ENCODE measurements at regions not wholly inside any gene's neighbourhood (a gene's known extent, or its start where the extent isn't known, plus 50 kb on each side); places are given as distances from the start of the nearest gene placed in this dataset.

DNA sequence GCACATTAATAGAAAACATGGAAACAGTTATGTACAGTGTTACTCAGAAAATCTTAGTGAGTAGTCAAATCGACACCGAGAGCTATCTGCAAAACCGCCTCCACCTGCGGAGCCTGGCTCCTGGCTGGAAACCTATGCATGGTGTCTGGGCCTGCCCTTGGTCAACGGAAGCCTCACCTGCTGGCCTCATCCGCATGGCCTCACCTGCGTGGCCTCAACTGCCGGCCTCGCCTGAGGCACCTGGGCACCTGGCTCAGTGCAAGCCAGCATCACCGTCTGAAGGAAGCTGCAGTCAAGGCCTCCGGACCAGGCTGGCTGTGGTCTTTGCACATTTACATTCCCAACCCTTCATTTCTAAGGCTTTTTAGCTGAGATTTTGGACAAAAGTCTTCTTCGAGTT, 352.1 kb downstream of the POM121L12 start:
- 65% methylated on average over 6 of the region's 12 CpGs for WGBS (ENCODE audit: low lambda C conversion rate)
- ChIA-PET CTCF (ENCODE audit: low intra/inter-chr PET ratio, low total read pairs) (no interaction called here), POLR2A (no interaction called here)
- no peak overlapping the region for H3K4me2 ChIP-seq (ENCODE audit: low read depth, low read length)
- ATAC-seq (no peak), DNase-seq (ENCODE audit: low spot score) (no peak), FAIRE-seq (no peak)
- no peaks in the 10 kb centered on the region for H3K4me1 ChIP-seq (ENCODE audit: insufficient read depth, low read length)
- peaks cover 54% of the 10 kb centered on the region for H3K9me3 ChIP-seq (ENCODE audit: low read length)
- intact Hi-C loops (cut with micrococcal nuclease; ENCODE audit: unreplicated experiment) (no loop called here), in situ Hi-C loops (cut with HindIII; ENCODE audit: extremely low pct_ligation_motif_present, low pct_unique_long_range_greater_than_20kb) (no loop called here)
- no peaks in the 10 kb centered on the region for H3K79me2 ChIP-seq (ENCODE audit: insufficient read depth, low read length)
- BruUV-seq (replicated peaks), result no TSS peak
- no peak overlapping the region for H3K9ac ChIP-seq (ENCODE audit: insufficient read depth, low read depth, low read length)
- no peaks in the 10 kb centered on the region for H4K20me1 ChIP-seq (ENCODE audit: insufficient read depth, low read length)
- no peak overlapping the region for H3K4me3 ChIP-seq (replicated peaks in 1 of 3; ENCODE audit: insufficient read depth in 1 of 3, low read depth in 2 of 3, low read length in 3 of 3)
- no peaks in the 10 kb centered on the region for H3K27me3 ChIP-seq (ENCODE audit: control insufficient read depth in 1 of 2, insufficient read depth in 2 of 2, low read length in 2 of 2)
- H3K27ac ChIP-seq (ENCODE audit: extremely low read length, insufficient read depth, low read length), result no peak overlapping the region
- no peak overlapping the region for H2AFZ ChIP-seq (ENCODE audit: low read length)
- H3K36me3 ChIP-seq (replicated peaks in 1 of 2; ENCODE audit: control insufficient read depth in 1 of 2, insufficient read depth in 2 of 2, low read length in 2 of 2), result no peaks in the 10 kb centered on the region
- no peak for TF ChIP-seq MIER3 (CRISPR knock-in tag; IDR thresholded peaks at IDR 0.05; ENCODE audit: borderline replicate concordance)
- no peak for TF ChIP-seq ZNF446 (CRISPR knock-in tag; IDR thresholded peaks at IDR 0.05)
- no peak for TF ChIP-seq KLF15 (CRISPR knock-in tag; IDR thresholded peaks at IDR 0.05; ENCODE audit: borderline replicate concordance)
- TF ChIP-seq SIN3B (IDR thresholded peaks at IDR 0.05; ENCODE audit: low read length), result no peak
- TF ChIP-seq, protein P1, sequence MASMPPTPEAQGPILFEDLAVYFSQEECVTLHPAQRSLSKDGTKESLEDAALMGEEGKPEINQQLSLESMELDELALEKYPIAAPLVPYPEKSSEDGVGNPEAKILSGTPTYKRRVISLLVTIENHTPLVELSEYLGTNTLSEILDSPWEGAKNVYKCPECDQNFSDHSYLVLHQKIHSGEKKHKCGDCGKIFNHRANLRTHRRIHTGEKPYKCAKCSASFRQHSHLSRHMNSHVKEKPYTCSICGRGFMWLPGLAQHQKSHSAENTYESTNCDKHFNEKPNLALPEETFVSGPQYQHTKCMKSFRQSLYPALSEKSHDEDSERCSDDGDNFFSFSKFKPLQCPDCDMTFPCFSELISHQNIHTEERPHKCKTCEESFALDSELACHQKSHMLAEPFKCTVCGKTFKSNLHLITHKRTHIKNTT (CRISPR knock-in tag; IDR thresholded peaks at IDR 0.05), result no peak
- TF ChIP-seq ZBED4 (CRISPR knock-in tag; IDR thresholded peaks at IDR 0.05; ENCODE audit: borderline replicate concordance), result no peak
- no peak for TF ChIP-seq NFAT5 (CRISPR knock-in tag; IDR thresholded peaks at IDR 0.05)
- TF ChIP-seq ZSCAN22 (CRISPR knock-in tag; IDR thresholded peaks at IDR 0.05), result no peak
- no peak for TF ChIP-seq ZSCAN31 (CRISPR knock-in tag; IDR thresholded peaks at IDR 0.05; ENCODE audit: low read depth)
- no peak for TF ChIP-seq ZNF432 (CRISPR knock-in tag; IDR thresholded peaks at IDR 0.05; ENCODE audit: borderline replicate concordance)
- no peak for TF ChIP-seq ZNF12 (CRISPR knock-in tag; IDR thresholded peaks at IDR 0.05)
- no peak for TF ChIP-seq EP300 (IDR thresholded peaks at IDR 0.05; ENCODE audit: low read depth in 2 of 2, low read length in 2 of 2)
- TF ChIP-seq EP300 (CRISPR knock-in tag; IDR thresholded peaks at IDR 0.05; ENCODE audit: borderline replicate concordance), result no peak

All from HepG2 (cell line).